ENCODE measurements at regions not wholly inside any gene's neighbourhood (a gene's known extent, or its start where the extent isn't known, plus 50 kb on each side); places are given as distances from the start of the nearest gene placed in this dataset.

DNA sequence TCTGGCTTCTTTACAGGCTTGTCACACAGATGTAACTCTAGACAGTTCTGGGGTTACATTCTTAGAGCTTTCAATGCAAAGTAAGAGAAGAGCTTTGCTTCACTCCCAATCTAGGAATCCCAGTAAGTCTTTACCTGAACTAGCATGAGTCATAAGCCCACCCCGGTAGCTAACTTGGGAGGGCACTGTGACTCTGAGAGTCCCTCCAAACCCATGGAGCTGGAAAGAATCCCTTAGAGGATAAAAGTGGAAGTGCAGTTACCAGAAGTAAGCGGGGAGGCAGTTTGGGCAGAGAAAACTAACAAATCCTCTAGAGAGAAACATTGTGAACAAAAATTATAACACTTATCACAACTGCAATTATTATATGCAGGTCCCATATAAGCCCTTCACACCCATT is 84.0 kb upstream of the SMLR1 start:
- no peaks in the 10 kb centered on the region for H3K9me3 ChIP-seq (ENCODE audit: insufficient read depth, low read length)
- H3K27ac ChIP-seq (ENCODE audit: low read length): no peak overlapping the region
- no peak overlapping the region for H3K4me2 ChIP-seq (ENCODE audit: low read length)
- no peak overlapping the region for H2AFZ ChIP-seq (ENCODE audit: low read depth, low read length)
- no peaks in the 10 kb centered on the region for H3K27me3 ChIP-seq (ENCODE audit: low read depth, low read length)
- no peaks in the 10 kb centered on the region for H3K79me2 ChIP-seq (ENCODE audit: low read length)
- TF ChIP-seq, protein P1, sequence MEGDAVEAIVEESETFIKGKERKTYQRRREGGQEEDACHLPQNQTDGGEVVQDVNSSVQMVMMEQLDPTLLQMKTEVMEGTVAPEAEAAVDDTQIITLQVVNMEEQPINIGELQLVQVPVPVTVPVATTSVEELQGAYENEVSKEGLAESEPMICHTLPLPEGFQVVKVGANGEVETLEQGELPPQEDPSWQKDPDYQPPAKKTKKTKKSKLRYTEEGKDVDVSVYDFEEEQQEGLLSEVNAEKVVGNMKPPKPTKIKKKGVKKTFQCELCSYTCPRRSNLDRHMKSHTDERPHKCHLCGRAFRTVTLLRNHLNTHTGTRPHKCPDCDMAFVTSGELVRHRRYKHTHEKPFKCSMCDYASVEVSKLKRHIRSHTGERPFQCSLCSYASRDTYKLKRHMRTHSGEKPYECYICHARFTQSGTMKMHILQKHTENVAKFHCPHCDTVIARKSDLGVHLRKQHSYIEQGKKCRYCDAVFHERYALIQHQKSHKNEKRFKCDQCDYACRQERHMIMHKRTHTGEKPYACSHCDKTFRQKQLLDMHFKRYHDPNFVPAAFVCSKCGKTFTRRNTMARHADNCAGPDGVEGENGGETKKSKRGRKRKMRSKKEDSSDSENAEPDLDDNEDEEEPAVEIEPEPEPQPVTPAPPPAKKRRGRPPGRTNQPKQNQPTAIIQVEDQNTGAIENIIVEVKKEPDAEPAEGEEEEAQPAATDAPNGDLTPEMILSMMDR (IDR thresholded peaks at IDR 0.05; ENCODE audit: low read depth, low read length): no peak
- no peak for TF ChIP-seq EZH2phosphoT487 (IDR thresholded peaks at IDR 0.05; ENCODE audit: low read depth)
- H3K4me3 ChIP-seq (ENCODE audit: low read length): no peak overlapping the region
- no peaks in the 10 kb centered on the region for H4K20me1 ChIP-seq (ENCODE audit: insufficient read depth, low read length)
- no peaks in the 10 kb centered on the region for H3K36me3 ChIP-seq (replicated peaks; ENCODE audit: low read depth, low read length)
- no peaks in the 10 kb centered on the region for H3K4me1 ChIP-seq (ENCODE audit: low read length)
- no peak overlapping the region for H3K9ac ChIP-seq (ENCODE audit: low read length)

DNA sequence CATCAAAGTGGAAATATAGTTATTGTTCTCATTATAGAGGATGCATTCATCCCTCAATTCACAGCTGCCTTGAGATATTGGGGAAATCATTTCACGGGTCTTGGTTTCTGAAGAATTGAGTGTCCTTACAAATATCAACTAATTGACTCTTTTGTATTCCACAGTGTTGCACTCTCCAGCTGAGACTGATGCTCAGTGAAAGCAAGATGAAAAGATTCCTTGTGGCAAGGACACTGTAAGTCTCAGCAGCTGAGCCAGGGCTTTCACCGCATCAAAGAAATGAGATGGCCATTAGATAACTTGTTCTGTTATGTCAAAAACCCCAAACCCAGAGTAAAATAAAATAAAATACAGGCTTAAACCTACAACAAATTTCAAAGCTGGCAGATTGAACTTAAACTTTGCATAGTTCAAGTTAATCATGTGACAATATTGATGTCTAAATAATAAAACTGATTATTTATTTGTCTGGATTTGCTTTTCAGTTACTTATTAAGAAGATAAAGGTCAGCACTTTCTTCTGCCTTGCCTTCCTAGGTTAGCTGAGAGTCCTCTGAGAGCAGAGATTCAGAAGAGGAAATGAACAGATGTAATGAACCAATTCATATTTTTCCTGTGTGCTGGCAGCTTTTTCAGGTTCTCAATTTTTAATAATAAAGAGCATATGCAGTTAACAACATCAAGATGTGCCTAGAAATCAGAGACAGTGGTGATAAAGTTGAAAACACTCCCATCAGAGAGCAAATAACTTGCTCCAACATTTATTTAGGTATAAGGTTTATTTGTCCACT is 82.4 kb upstream of the SMLR1 start:
- no peaks in the 10 kb centered on the region for H3K4me1 ChIP-seq (ENCODE audit: low read length)
- no peaks in the 10 kb centered on the region for H3K79me2 ChIP-seq (ENCODE audit: low read length)
- no peak overlapping the region for H3K9ac ChIP-seq (ENCODE audit: low read length)
- no peak overlapping the region for H3K4me3 ChIP-seq (ENCODE audit: low read length)
- no peak overlapping the region for H2AFZ ChIP-seq (ENCODE audit: low read depth, low read length)
- no peak overlapping the region for H3K27ac ChIP-seq (ENCODE audit: low read length)
- no peaks in the 10 kb centered on the region for H3K36me3 ChIP-seq (replicated peaks; ENCODE audit: low read depth, low read length)
- no peak for TF ChIP-seq EZH2phosphoT487 (IDR thresholded peaks at IDR 0.05; ENCODE audit: low read depth)
- TF ChIP-seq, protein P1 (IDR thresholded peaks at IDR 0.05; ENCODE audit: low read depth, low read length): no peak
- no peaks in the 10 kb centered on the region for H4K20me1 ChIP-seq (ENCODE audit: insufficient read depth, low read length)
- H3K27me3 ChIP-seq (ENCODE audit: low read depth, low read length): no peaks in the 10 kb centered on the region
- no peak overlapping the region for H3K4me2 ChIP-seq (ENCODE audit: low read length)
- no peaks in the 10 kb centered on the region for H3K9me3 ChIP-seq (ENCODE audit: insufficient read depth, low read length)

DNA sequence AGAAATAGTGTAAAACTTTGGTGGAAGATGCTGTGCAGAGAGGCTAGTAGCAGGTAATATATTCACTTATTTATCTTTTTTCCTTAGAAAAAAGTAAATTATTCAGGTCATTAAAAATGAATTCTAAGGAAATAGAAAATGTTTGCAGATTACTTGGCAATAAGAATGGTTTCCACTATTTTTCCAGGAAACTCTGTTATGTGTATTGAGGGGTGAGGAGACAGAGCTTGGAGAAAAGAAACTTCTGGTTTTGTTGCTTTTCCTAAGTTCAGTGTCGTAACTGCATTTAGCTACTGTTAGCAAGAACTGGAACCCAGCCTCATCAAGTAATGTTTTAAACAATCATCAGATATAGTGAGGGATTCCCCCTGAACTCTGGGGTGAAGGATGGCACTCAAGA is 79.2 kb upstream of the SMLR1 start:
- no peak overlapping the region for H2AFZ ChIP-seq (ENCODE audit: low read depth, low read length)
- H3K9ac ChIP-seq (ENCODE audit: low read length): no peak overlapping the region
- no peaks in the 10 kb centered on the region for H3K36me3 ChIP-seq (replicated peaks; ENCODE audit: low read depth, low read length)
- H3K27ac ChIP-seq (ENCODE audit: low read length): no peak overlapping the region
- no peaks in the 10 kb centered on the region for H3K27me3 ChIP-seq (ENCODE audit: low read depth, low read length)
- no peak overlapping the region for H3K4me3 ChIP-seq (ENCODE audit: low read length)
- H3K4me2 ChIP-seq (ENCODE audit: low read length): no peak overlapping the region
- no peaks in the 10 kb centered on the region for H3K79me2 ChIP-seq (ENCODE audit: low read length)
- H3K9me3 ChIP-seq (ENCODE audit: insufficient read depth, low read length): no peaks in the 10 kb centered on the region
- TF ChIP-seq, protein P1 (IDR thresholded peaks at IDR 0.05; ENCODE audit: low read depth, low read length): no peak
- no peak for TF ChIP-seq EZH2phosphoT487 (IDR thresholded peaks at IDR 0.05; ENCODE audit: low read depth)
- no peaks in the 10 kb centered on the region for H4K20me1 ChIP-seq (ENCODE audit: insufficient read depth, low read length)
- H3K4me1 ChIP-seq (ENCODE audit: low read length): no peaks in the 10 kb centered on the region

DNA sequence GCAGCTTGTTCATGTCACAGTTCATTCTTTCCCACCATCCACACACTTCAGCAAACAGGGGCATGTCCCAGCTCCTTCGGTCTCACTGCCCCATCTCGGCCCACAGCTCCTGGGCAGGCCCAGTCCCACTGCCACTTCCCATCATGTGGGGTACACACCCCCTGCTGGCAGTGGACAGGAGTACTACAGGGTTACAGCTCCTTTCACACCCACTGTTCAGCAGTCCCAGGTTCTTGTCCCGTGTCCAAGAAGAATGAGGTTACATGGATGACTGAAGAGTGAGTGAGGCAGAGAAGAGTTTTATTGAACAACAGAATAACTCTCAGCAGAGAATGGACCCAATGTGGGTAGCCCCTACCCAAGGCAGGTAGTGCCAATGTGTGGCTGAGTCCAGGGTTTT is 77.8 kb upstream of the SMLR1 start:
- H3K4me1 ChIP-seq (ENCODE audit: low read length): no peaks in the 10 kb centered on the region
- no peak overlapping the region for H2AFZ ChIP-seq (ENCODE audit: low read depth, low read length)
- TF ChIP-seq, protein P1 (IDR thresholded peaks at IDR 0.05; ENCODE audit: low read depth, low read length): no peak
- no peak for TF ChIP-seq EZH2phosphoT487 (IDR thresholded peaks at IDR 0.05; ENCODE audit: low read depth)
- H3K4me2 ChIP-seq (ENCODE audit: low read length): no peak overlapping the region
- H3K4me3 ChIP-seq (ENCODE audit: low read length): no peak overlapping the region
- no peaks in the 10 kb centered on the region for H3K9me3 ChIP-seq (ENCODE audit: insufficient read depth, low read length)
- H3K27ac ChIP-seq (ENCODE audit: low read length): no peak overlapping the region
- H3K27me3 ChIP-seq (ENCODE audit: low read depth, low read length): no peaks in the 10 kb centered on the region
- no peaks in the 10 kb centered on the region for H4K20me1 ChIP-seq (ENCODE audit: insufficient read depth, low read length)
- no peak overlapping the region for H3K9ac ChIP-seq (ENCODE audit: low read length)
- no peaks in the 10 kb centered on the region for H3K79me2 ChIP-seq (ENCODE audit: low read length)
- H3K36me3 ChIP-seq (replicated peaks; ENCODE audit: low read depth, low read length): no peaks in the 10 kb centered on the region

Data from OCI-LY3 (cell line).